Stomach (tissue), 4 donors: ENCODE measurements at regions not wholly inside any gene's neighbourhood (a gene's known extent, or its start where the extent isn't known, plus 50 kb on each side); places are given as distances from the start of the nearest gene placed in this dataset.

Experiments used
- CTCF ChIP-seq, 7 experiments: fragments of 450-650 bp in 4 of 7; fragments of 200-600 bp in 3 of 7; sonication (generic) in 3 of 7; IDR thresholded peaks; one replicate each; pipeline ENCODE4 v1.5.1; 2016 to 2019; ENCODE audit warnings: antibody characterized with exemption in 7 of 7, control low read depth in 2 of 7, mild to moderate bottlenecking in 1 of 7
- POLR2AphosphoS5 ChIP-seq, 3 donors: sonication (generic); formaldehyde crosslinking; IDR thresholded peaks; one replicate each; pipeline ENCODE4 v1.6.1; 2016; ENCODE audit warnings: antibody characterized with exemption in 3 of 3

GRCh38 chr6:139944976-139945375 is 570.5 kb upstream of the CITED2 start:
- TF ChIP-seq POLR2AphosphoS5 (IDR thresholded peaks at IDR 0.05) (no peak), CTCF (IDR thresholded peaks at IDR 0.05) (no peak)
